HG03108 (cell line): ENCODE measurements at regions not wholly inside any gene's neighbourhood (a gene's known extent, or its start where the extent isn't known, plus 50 kb on each side); places are given as distances from the start of the nearest gene placed in this dataset.

Experiments
- ATAC-seq: cut with Tn5 transposase; IDR thresholded peaks from one replicate; pipeline ENCODE4 v1.9.1; 2021; ENCODE audit warnings: moderate library complexity; ENCODE audit not compliant: unreplicated experiment

- no peak for ATAC-seq
These were observed 135.9 kb upstream of the RPS23 start for GRCh38 chr5:82414041-82414388.

GRCh38 chr5:82413302-82414040 is 135.3 kb upstream of the RPS23 start:
- ATAC-seq: no peak

- no peak for ATAC-seq
These were observed 129.9 kb upstream of the RPS23 start for GRCh38 chr5:82408033-82408432.

- no peak for ATAC-seq
These were observed 128.1 kb upstream of the RPS23 start for GRCh38 chr5:82406205-82406773.

GRCh38 chr5:82405618-82406204 is 127.6 kb upstream of the RPS23 start:
- ATAC-seq: no peak

- no peak for ATAC-seq
These were observed 127.0 kb upstream of the RPS23 start for GRCh38 chr5:82405161-82405560.

- ATAC-seq: no peak
These were observed 126.3 kb upstream of the RPS23 start for GRCh38 chr5:82404382-82404945.

- ATAC-seq: no peak
These were observed 125.6 kb upstream of the RPS23 start for GRCh38 chr5:82403724-82404123.

GRCh38 chr5:82403026-82403425 is 124.9 kb upstream of the RPS23 start:
- no peak for ATAC-seq

GRCh38 chr5:82399111-82399510 is 121.0 kb upstream of the RPS23 start:
- ATAC-seq: no peak

GRCh38 chr5:82397741-82398320 is 119.7 kb upstream of the RPS23 start:
- ATAC-seq: no peak

- ATAC-seq: no peak
These were observed 118.8 kb upstream of the RPS23 start for GRCh38 chr5:82396871-82397514.

GRCh38 chr5:82396396-82396795 is 118.2 kb upstream of the RPS23 start:
- ATAC-seq: no peak

- no peak for ATAC-seq
These were observed 115.8 kb upstream of the RPS23 start for GRCh38 chr5:82393951-82394350.

- ATAC-seq: no peak
These were observed 111.9 kb upstream of the RPS23 start for GRCh38 chr5:82390088-82390487.

GRCh38 chr5:82389347-82389746 is 111.2 kb upstream of the RPS23 start:
- ATAC-seq: no peak

GRCh38 chr5:82388181-82388580 is 110.0 kb upstream of the RPS23 start:
- no peak for ATAC-seq

GRCh38 chr5:82387819-82388166 is 109.6 kb upstream of the RPS23 start:
- no peak for ATAC-seq

- ATAC-seq: no peak
These were observed 109.1 kb upstream of the RPS23 start for GRCh38 chr5:82387001-82387818.

GRCh38 chr5:82386576-82386975 is 108.4 kb upstream of the RPS23 start:
- no peak for ATAC-seq
